HEK293 (cell line): ENCODE measurements at regions not wholly inside any gene's neighbourhood (a gene's known extent, or its start where the extent isn't known, plus 50 kb on each side); places are given as distances from the start of the nearest gene placed in this dataset.

Experiments used
- ELK4 ChIP-seq: IDR thresholded peaks from 2 replicates; pipeline ENCODE4 v1.6.1; 2011; ENCODE audit warnings: mild to moderate bottlenecking, low read depth, low read length, borderline replicate concordance
- KLF1 ChIP-seq: fragments of 450-650 bp; formaldehyde crosslinking; IDR thresholded peaks from 2 replicates; pipeline ENCODE4 v1.5.1; 2016; ENCODE audit warnings: missing biosample characterization, missing genetic modification characterization
- MZF1 ChIP-seq: fragments of 450-650 bp; formaldehyde crosslinking; IDR thresholded peaks from 2 replicates; pipeline ENCODE4 v1.5.1; 2017; ENCODE audit warnings: missing biosample characterization, missing genetic modification characterization, borderline replicate concordance
- ZBTB20 ChIP-seq: fragments of 450-650 bp; formaldehyde crosslinking; IDR thresholded peaks from 2 replicates; pipeline ENCODE4 v1.5.1; 2016; ENCODE audit warnings: missing biosample characterization, missing genetic modification characterization
- ZBTB7A ChIP-seq: fragments of 450-650 bp; formaldehyde crosslinking; IDR thresholded peaks from 2 replicates; pipeline ENCODE4 v1.5.1; 2016; ENCODE audit warnings: low read depth, missing biosample characterization, missing genetic modification characterization
- ZNF112 ChIP-seq: fragments of 450-650 bp; formaldehyde crosslinking; IDR thresholded peaks from 2 replicates; pipeline ENCODE4 v1.5.0; 2017; ENCODE audit warnings: missing biosample characterization, missing genetic modification characterization
- ZNF114 ChIP-seq: fragments of 450-650 bp; formaldehyde crosslinking; IDR thresholded peaks from 2 replicates; pipeline ENCODE4 v1.5.0; 2017; ENCODE audit warnings: missing biosample characterization, missing genetic modification characterization
- ZNF302 ChIP-seq: fragments of 450-650 bp; formaldehyde crosslinking; IDR thresholded peaks from 2 replicates; pipeline ENCODE4 v1.5.1; 2016; ENCODE audit warnings: missing biosample characterization, missing genetic modification characterization, low read depth
- ZNF596 ChIP-seq: fragments of 450-650 bp; IDR thresholded peaks from 2 replicates; pipeline ENCODE4 v1.5.0; 2018; ENCODE audit warnings: missing biosample characterization, mild to moderate bottlenecking, missing genetic modification characterization, moderate library complexity
- ZNF639 ChIP-seq: fragments of 450-650 bp; formaldehyde crosslinking; IDR thresholded peaks from 2 replicates; pipeline ENCODE4 v1.5.1; 2016; ENCODE audit warnings: missing biosample characterization, missing genetic modification characterization
- ZNF747 ChIP-seq: fragments of 450-650 bp; formaldehyde crosslinking; IDR thresholded peaks from 2 replicates; pipeline ENCODE4 v1.5.1; 2016; ENCODE audit warnings: missing biosample characterization, missing genetic modification characterization
- TF ChIP-seq, protein P1 (sequence below): fragments of 450-650 bp; formaldehyde crosslinking; IDR thresholded peaks from 2 replicates; pipeline ENCODE4 v1.5.1; 2016; ENCODE audit warnings: missing biosample characterization, missing genetic modification characterization

DNA sequence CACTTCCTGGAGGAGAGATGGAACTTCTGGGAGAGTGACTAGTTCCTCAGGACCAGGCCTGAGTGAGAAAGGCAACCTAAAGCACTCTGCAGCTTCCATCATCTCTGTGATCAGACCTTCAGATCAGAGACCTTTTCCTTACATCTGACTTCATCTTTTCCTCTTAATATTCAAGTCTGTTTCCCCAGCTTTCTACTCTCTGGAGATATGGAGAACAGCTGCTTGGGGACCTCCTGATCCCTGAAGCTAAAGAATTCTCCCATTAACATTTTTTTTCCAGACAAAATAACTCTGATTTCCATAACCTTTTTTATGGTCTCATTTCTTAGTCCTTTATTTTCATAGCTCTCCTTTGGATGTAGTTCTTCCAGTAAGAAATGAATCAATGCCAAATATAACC, 133.4 kb upstream of the FNDC3A start:
- TF ChIP-seq, protein P1, sequence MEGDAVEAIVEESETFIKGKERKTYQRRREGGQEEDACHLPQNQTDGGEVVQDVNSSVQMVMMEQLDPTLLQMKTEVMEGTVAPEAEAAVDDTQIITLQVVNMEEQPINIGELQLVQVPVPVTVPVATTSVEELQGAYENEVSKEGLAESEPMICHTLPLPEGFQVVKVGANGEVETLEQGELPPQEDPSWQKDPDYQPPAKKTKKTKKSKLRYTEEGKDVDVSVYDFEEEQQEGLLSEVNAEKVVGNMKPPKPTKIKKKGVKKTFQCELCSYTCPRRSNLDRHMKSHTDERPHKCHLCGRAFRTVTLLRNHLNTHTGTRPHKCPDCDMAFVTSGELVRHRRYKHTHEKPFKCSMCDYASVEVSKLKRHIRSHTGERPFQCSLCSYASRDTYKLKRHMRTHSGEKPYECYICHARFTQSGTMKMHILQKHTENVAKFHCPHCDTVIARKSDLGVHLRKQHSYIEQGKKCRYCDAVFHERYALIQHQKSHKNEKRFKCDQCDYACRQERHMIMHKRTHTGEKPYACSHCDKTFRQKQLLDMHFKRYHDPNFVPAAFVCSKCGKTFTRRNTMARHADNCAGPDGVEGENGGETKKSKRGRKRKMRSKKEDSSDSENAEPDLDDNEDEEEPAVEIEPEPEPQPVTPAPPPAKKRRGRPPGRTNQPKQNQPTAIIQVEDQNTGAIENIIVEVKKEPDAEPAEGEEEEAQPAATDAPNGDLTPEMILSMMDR (tag by site-specific recombination), result no peak
- TF ChIP-seq ZBTB20 (tag by site-specific recombination) (no peak), KLF1 (no peak), ZNF114 (tag by site-specific recombination) (no peak), ZNF639 (no peak), ELK4 (no peak), ZNF112 (tag by site-specific recombination) (no peak), MZF1 (tag by site-specific recombination) (no peak), ZNF302 (tag by site-specific recombination) (no peak), ZBTB7A (tag by site-specific recombination) (no peak), ZNF596 (no peak), ZNF747 (tag by site-specific recombination) (no peak)
